Endothelial cell of umbilical vein (primary cell): ENCODE measurements at regions not wholly inside any gene's neighbourhood (a gene's known extent, or its start where the extent isn't known, plus 50 kb on each side); places are given as distances from the start of the nearest gene placed in this dataset.

Experiments
- BruUV-seq: library from RNA; stranded (reverse); fragments of 400-500 nt; replicated peaks from 2 replicates; lab custom pipeline; 2021; lab: Mats Ljungman, UMichigan
- CTCF ChIA-PET: fragments of 300-600, 350-600 bp; sonication (Branson Sonifier 250); formaldehyde crosslinking; loops from one replicate; lab custom pipeline; 2021; ENCODE audit warnings: antibody characterized with exemption, inconsistent platforms; lab: Charles Lee
- POLR2A ChIA-PET: fragments of 300-600, 350-600 bp; sonication (Branson Sonifier 250); formaldehyde crosslinking; loops from one replicate; lab custom pipeline; 2021; ENCODE audit warnings: antibody characterized with exemption, inconsistent platforms; lab: Charles Lee
- DNase-seq: peaks from one replicate; pipeline ENCODE4 v3.0.0-alpha.2; 2011; ENCODE audit warnings: low read depth, low spot score
- FAIRE-seq: peaks from 2 replicates; lab custom pipeline; 2011; peaks lifted over from hg19 to GRCh38; lab: Jason Lieb, UNC
- H2AFZ ChIP-seq: 2 replicates; pipeline ENCODE4 v1.6.0; 2012; ENCODE audit warnings: low read depth, low read length, control low read depth, inconsistent platforms
- H3K27ac ChIP-seq: 2 replicates; pipeline ENCODE4 v1.5.1; 2011; ENCODE audit warnings: low read depth, mild to moderate bottlenecking, control low read depth, low read length, moderate library complexity; ENCODE audit not compliant: insufficient read depth
- H3K27me3 ChIP-seq, 2 experiments: 2 replicates each; pipeline versions ENCODE4 v1.6.0 to v1.6.1; 2011; ENCODE audit warnings: low read length in 2 of 2, mixed read lengths in 1 of 2; ENCODE audit not compliant: control insufficient read depth in 2 of 2, insufficient read depth in 2 of 2
- H3K36me3 ChIP-seq, 2 experiments: 2 replicates in 1 of 2; 3 replicates in 1 of 2; pipeline ENCODE4 v1.5.1; 2011; ENCODE audit warnings: low read length in 2 of 2, mild to moderate bottlenecking in 1 of 2, moderate library complexity in 1 of 2; ENCODE audit not compliant: control insufficient read depth in 2 of 2, insufficient read depth in 2 of 2; ENCODE audit errors: extremely low read depth in 1 of 2
- H3K4me1 ChIP-seq: 3 replicates; pipeline ENCODE4 v1.5.1; 2011; ENCODE audit warnings: mild to moderate bottlenecking, low read length; ENCODE audit not compliant: control insufficient read depth, insufficient read depth; ENCODE audit errors: extremely low read depth
- H3K4me2 ChIP-seq: 2 replicates; pipeline ENCODE4 v1.6.1; 2011; ENCODE audit warnings: low read length, control low read depth, mixed read lengths; ENCODE audit not compliant: insufficient read depth
- H3K4me3 ChIP-seq, 3 experiments: fragments of 200-600 bp in 1 of 3; sonication (generic), shearing (Covaris generic) in 1 of 3; replicated peaks in 1 of 3; 2 replicates each; pipeline ENCODE4 v1.5.1; 2011 to 2016; ENCODE audit warnings: control low read depth in 3 of 3, low read length in 3 of 3, mild to moderate bottlenecking in 2 of 3, inconsistent platforms in 1 of 3, low read depth in 1 of 3, moderate library complexity in 1 of 3; ENCODE audit not compliant: insufficient read depth in 1 of 3
- H3K79me2 ChIP-seq: 2 replicates; pipeline ENCODE4 v1.6.0; 2012; ENCODE audit warnings: low read length, inconsistent platforms; ENCODE audit not compliant: control insufficient read depth, insufficient read depth
- H3K9ac ChIP-seq: replicated peaks from 2 replicates; pipeline ENCODE3; 2011; ENCODE audit warnings: low read length, control low read depth; ENCODE audit not compliant: insufficient read depth; ENCODE audit errors: extremely low read depth
- H3K9me1 ChIP-seq: replicated peaks from 3 replicates; pipeline ENCODE4 v1.6.0; 2011; ENCODE audit warnings: mild to moderate bottlenecking, low read length; ENCODE audit not compliant: control insufficient read depth, insufficient read depth; ENCODE audit errors: extremely low read depth
- H3K9me3 ChIP-seq: replicated peaks from 2 replicates; pipeline ENCODE4 v1.5.1; 2012; ENCODE audit warnings: low read length, inconsistent platforms; ENCODE audit not compliant: control insufficient read depth, insufficient read depth
- H4K20me1 ChIP-seq: replicated peaks from 2 replicates; pipeline ENCODE3; 2011; ENCODE audit warnings: mild to moderate bottlenecking, low read length; ENCODE audit not compliant: control insufficient read depth, insufficient read depth; ENCODE audit errors: extremely low read depth
- EZH2 ChIP-seq: IDR thresholded peaks from 2 replicates; pipeline ENCODE4 v1.6.1; 2012; ENCODE audit warnings: borderline replicate concordance, low read depth, mild to moderate bottlenecking, moderate library complexity, low read length, inconsistent platforms; ENCODE audit not compliant: severe bottlenecking
- FOS ChIP-seq: IDR thresholded peaks from 2 replicates; pipeline ENCODE4 v1.6.1; 2011; ENCODE audit warnings: mild to moderate bottlenecking, low read length, moderate library complexity, borderline replicate concordance; ENCODE audit not compliant: insufficient read depth
- GATA2 ChIP-seq: IDR thresholded peaks from 2 replicates; pipeline ENCODE4 v1.7.0; 2011; ENCODE audit warnings: low read depth, mild to moderate bottlenecking, moderate library complexity, mixed read lengths, low read length; ENCODE audit not compliant: insufficient read length, insufficient read depth
- JUN ChIP-seq: IDR thresholded peaks from 2 replicates; pipeline ENCODE4 v1.6.1; 2011; ENCODE audit warnings: borderline replicate concordance, low read depth; ENCODE audit not compliant: insufficient read length, insufficient read depth
- MYC ChIP-seq: IDR thresholded peaks from one replicate; pipeline ENCODE4 v1.6.1; 2011; ENCODE audit warnings: mild to moderate bottlenecking, low read depth, low read length
- POLR2A ChIP-seq: IDR thresholded peaks from 2 replicates; pipeline ENCODE4 v1.6.1; 2012; ENCODE audit warnings: low read depth, mild to moderate bottlenecking, control low read depth, low read length
- POLR2AphosphoS5 ChIP-seq: IDR thresholded peaks from 2 replicates; pipeline ENCODE4 v1.6.1; 2012; ENCODE audit warnings: low read depth, mild to moderate bottlenecking, control low read depth, low read length, moderate library complexity; ENCODE audit not compliant: insufficient read depth
- dilution Hi-C: fragments of 300-500 bp; cut with MboI; formaldehyde crosslinking; loops from one replicate; pipeline ENCODE4 v1.15.0; 2019; ENCODE audit warnings: low sequenced_read_pairs; ENCODE audit not compliant: extremely low pct_ligation_motif_present
- intact Hi-C: fragments of 100-400 bp; cut with micrococcal nuclease; formaldehyde crosslinking; loops from one replicate; pipeline ENCODE4 v1.10.0; 2022
- TF ChIP-seq, protein P1 (sequence below), 2 donors: IDR thresholded peaks; 1 replicate in 1 of 2; 2 replicates in 1 of 2; pipeline ENCODE4 v1.5.1; 2011; ENCODE audit warnings: low read length in 2 of 2, mild to moderate bottlenecking in 2 of 2, moderate library complexity in 2 of 2, control low read depth in 1 of 2, inconsistent platforms in 1 of 2, low read depth in 1 of 2; ENCODE audit not compliant: insufficient read depth in 1 of 2; ENCODE audit errors: extremely low read depth in 1 of 2
- TF ChIP-seq, protein P2 (sequence below): IDR thresholded peaks from 2 replicates; pipeline ENCODE4 v1.6.1; 2011; ENCODE audit not compliant: insufficient read depth, insufficient read length

DNA sequence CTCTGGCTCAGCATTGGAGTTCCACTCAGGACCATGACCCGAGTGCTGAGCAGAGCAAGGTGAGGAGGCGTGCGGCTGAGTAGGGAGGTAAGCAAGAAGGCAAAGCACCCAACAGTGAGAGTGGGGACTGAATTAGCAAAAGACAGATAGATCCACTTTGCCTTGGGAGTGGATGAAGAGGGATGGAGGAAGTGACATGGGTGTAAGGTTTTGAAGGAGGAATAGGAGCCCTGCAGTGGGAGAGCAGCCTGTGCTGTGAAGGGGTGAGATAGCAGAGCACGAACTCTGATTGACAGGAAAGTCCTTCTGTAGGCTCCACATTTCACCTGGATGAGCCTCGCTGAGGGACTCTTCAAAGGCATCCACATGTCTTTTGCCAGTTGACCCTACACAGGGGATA lies 522.6 kb downstream of the NTRK3 start:
- BruUV-seq = no TSS peak
- H3K27ac ChIP-seq = no peak overlapping the region
- no peak overlapping the region for H3K4me2 ChIP-seq
- no peaks in the 10 kb centered on the region for H3K9me1 ChIP-seq
- no peaks in the 10 kb centered on the region for H4K20me1 ChIP-seq
- H3K4me1 ChIP-seq = no peaks in the 10 kb centered on the region
- CTCF ChIA-PET = no interaction called here
- H3K9ac ChIP-seq = no peak overlapping the region
- TF ChIP-seq, protein P1, sequence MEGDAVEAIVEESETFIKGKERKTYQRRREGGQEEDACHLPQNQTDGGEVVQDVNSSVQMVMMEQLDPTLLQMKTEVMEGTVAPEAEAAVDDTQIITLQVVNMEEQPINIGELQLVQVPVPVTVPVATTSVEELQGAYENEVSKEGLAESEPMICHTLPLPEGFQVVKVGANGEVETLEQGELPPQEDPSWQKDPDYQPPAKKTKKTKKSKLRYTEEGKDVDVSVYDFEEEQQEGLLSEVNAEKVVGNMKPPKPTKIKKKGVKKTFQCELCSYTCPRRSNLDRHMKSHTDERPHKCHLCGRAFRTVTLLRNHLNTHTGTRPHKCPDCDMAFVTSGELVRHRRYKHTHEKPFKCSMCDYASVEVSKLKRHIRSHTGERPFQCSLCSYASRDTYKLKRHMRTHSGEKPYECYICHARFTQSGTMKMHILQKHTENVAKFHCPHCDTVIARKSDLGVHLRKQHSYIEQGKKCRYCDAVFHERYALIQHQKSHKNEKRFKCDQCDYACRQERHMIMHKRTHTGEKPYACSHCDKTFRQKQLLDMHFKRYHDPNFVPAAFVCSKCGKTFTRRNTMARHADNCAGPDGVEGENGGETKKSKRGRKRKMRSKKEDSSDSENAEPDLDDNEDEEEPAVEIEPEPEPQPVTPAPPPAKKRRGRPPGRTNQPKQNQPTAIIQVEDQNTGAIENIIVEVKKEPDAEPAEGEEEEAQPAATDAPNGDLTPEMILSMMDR (IDR thresholded peaks at IDR 0.05; ENCODE audit: extremely low read depth in 1 of 2, insufficient read depth in 1 of 2, low read depth in 1 of 2, low read length in 2 of 2) = no peak
- TF ChIP-seq POLR2AphosphoS5 (no peak), EZH2 (no peak), MYC (no peak), FOS (no peak)
- POLR2A ChIA-PET = no interaction called here
- H3K36me3 ChIP-seq = no peaks in the 10 kb centered on the region
- FAIRE-seq (no peak), DNase-seq (no peak)
- H2AFZ ChIP-seq = no peak overlapping the region
- no peaks in the 10 kb centered on the region for H3K79me2 ChIP-seq
- H3K27me3 ChIP-seq = no peaks in the 10 kb centered on the region
- dilution Hi-C loops (no loop called here), intact Hi-C loops (no loop called here)
- H3K9me3 ChIP-seq = peaks cover 2% of the 10 kb centered on the region
- H3K4me3 ChIP-seq = no peak overlapping the region

DNA sequence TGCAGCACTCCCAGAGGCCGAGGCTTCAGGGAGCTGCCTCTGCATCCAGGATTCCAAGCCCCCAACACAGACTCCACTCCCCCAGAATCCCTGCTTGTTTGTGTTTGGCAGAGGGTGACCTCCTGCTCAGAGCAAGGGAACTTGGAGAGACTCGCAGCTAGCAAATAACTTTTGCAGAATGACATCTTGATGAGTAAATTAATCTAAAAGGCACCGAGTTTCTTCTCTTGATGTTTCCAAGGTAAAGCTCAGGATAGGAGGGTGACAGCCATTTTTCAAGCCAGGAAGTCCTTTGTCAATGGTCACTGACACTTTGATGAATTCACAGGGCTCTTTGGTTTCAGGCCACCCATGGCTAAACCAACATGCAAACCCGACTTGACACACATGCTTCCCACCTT lies 523.0 kb downstream of the NTRK3 start:
- Histone ChIP-seq H3K27me3 (no peaks in the 10 kb centered on the region), H3K9ac (no peak overlapping the region), H3K36me3 (no peaks in the 10 kb centered on the region), H3K4me2 (no peak overlapping the region), H3K4me3 (no peak overlapping the region), H3K79me2 (no peaks in the 10 kb centered on the region), H4K20me1 (no peaks in the 10 kb centered on the region), H3K9me3 (peaks cover 2% of the 10 kb centered on the region), H3K9me1 (no peaks in the 10 kb centered on the region), H3K4me1 (no peaks in the 10 kb centered on the region), H3K27ac (no peak overlapping the region), H2AFZ (no peak overlapping the region)
- DNase-seq = no peak
- no peak for FAIRE-seq
- intact Hi-C loops = no loop called here
- dilution Hi-C loops = no loop called here
- no TSS peak for BruUV-seq
- TF ChIP-seq JUN = no peak
- no peak for TF ChIP-seq MYC
- no peak for TF ChIP-seq POLR2AphosphoS5
- TF ChIP-seq POLR2A = no peak
- TF ChIP-seq, protein P2, sequence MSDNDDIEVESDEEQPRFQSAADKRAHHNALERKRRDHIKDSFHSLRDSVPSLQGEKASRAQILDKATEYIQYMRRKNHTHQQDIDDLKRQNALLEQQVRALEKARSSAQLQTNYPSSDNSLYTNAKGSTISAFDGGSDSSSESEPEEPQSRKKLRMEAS = no peak
- no peak for TF ChIP-seq EZH2
- no peak for TF ChIP-seq FOS
- TF ChIP-seq GATA2 = no peak
- TF ChIP-seq, protein P1 (IDR thresholded peaks at IDR 0.05; ENCODE audit: extremely low read depth in 1 of 2, insufficient read depth in 1 of 2, low read depth in 1 of 2, low read length in 2 of 2) = no peak
- ChIA-PET CTCF (no interaction called here), POLR2A (no interaction called here)
